Tibial nerve (tissue), 4 donors: ENCODE measurements at regions not wholly inside any gene's neighbourhood (a gene's known extent, or its start where the extent isn't known, plus 50 kb on each side); places are given as distances from the start of the nearest gene placed in this dataset.

Experiments used
- EP300 ChIP-seq, 2 donors: sonication (generic); formaldehyde crosslinking; IDR thresholded peaks; one replicate each; pipeline ENCODE4 v1.6.1; 2017; ENCODE audit warnings: antibody characterized with exemption in 2 of 2, mild to moderate bottlenecking in 1 of 2
- POLR2A ChIP-seq, 2 donors: fragments of 450-650 bp; IDR thresholded peaks; one replicate each; pipeline ENCODE4 v1.6.1; 2017; ENCODE audit warnings: antibody characterized with exemption in 2 of 2, mild to moderate bottlenecking in 2 of 2, moderate library complexity in 2 of 2
- TF ChIP-seq, protein P1 (sequence below), 5 experiments: fragments of 200-600 bp in 3 of 5; fragments of 450-650 bp in 2 of 5; sonication (generic) in 3 of 5; IDR thresholded peaks; one replicate each; pipeline ENCODE4 v1.5.1; 2016 to 2019; ENCODE audit warnings: antibody characterized with exemption in 5 of 5, mild to moderate bottlenecking in 3 of 5, moderate library complexity in 2 of 5

DNA sequence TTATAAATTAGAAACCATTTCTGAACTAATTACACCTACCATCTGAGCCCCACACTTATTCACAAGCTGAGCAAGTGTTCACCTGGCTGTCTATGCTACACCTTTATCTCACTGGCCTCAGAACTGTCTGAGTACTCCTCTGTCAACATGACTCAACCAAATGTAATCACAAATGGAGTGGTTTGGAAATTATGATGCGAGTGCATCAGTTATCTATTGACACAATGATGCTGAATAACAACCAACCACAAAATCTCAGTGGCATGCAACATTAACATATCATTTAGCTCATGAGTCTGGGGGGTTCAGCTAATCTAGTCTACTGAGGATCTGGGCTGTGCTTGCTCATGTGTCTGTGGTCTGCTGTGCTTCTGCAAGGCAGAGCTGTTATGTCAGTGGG lies 184.2 kb upstream of the NXPH2 start:
- TF ChIP-seq, protein P1, sequence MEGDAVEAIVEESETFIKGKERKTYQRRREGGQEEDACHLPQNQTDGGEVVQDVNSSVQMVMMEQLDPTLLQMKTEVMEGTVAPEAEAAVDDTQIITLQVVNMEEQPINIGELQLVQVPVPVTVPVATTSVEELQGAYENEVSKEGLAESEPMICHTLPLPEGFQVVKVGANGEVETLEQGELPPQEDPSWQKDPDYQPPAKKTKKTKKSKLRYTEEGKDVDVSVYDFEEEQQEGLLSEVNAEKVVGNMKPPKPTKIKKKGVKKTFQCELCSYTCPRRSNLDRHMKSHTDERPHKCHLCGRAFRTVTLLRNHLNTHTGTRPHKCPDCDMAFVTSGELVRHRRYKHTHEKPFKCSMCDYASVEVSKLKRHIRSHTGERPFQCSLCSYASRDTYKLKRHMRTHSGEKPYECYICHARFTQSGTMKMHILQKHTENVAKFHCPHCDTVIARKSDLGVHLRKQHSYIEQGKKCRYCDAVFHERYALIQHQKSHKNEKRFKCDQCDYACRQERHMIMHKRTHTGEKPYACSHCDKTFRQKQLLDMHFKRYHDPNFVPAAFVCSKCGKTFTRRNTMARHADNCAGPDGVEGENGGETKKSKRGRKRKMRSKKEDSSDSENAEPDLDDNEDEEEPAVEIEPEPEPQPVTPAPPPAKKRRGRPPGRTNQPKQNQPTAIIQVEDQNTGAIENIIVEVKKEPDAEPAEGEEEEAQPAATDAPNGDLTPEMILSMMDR (IDR thresholded peaks at IDR 0.05), result no peak
- TF ChIP-seq EP300 (IDR thresholded peaks at IDR 0.05) (no peak), POLR2A (IDR thresholded peaks at IDR 0.05) (no peak)
